GM12891 (cell line): ENCODE measurements at regions not wholly inside any gene's neighbourhood (a gene's known extent, or its start where the extent isn't known, plus 50 kb on each side); places are given as distances from the start of the nearest gene placed in this dataset.

Experiments
- DNase-seq: peaks from one replicate; pipeline ENCODE4 v3.0.0; 2011; ENCODE audit warnings: low spot score; ENCODE audit not compliant: insufficient read length
- FAIRE-seq: peaks from 2 replicates; lab custom pipeline; 2011; peaks lifted over from hg19 to GRCh38; lab: Jason Lieb, UNC
- PAX5 ChIP-seq: IDR thresholded peaks from 2 replicates; pipeline ENCODE4 v1.6.1; 2011; ENCODE audit warnings: low read length, moderate library complexity, mild to moderate bottlenecking; ENCODE audit not compliant: insufficient read depth, severe bottlenecking
- POLR2A ChIP-seq: IDR thresholded peaks from 2 replicates; pipeline ENCODE4 v1.6.1; 2011; ENCODE audit warnings: low read depth, low read length, control low read depth
- POLR2AphosphoS5 ChIP-seq: IDR thresholded peaks from 2 replicates; pipeline ENCODE4 v1.6.1; 2011; ENCODE audit warnings: low read depth, low read length, control low read depth
- POU2F2 ChIP-seq: IDR thresholded peaks from 2 replicates; pipeline ENCODE4 v1.6.1; 2011; ENCODE audit warnings: low read depth, mild to moderate bottlenecking, control low read depth, low read length, moderate library complexity
- SPI1 ChIP-seq: IDR thresholded peaks from 2 replicates; pipeline ENCODE4 v1.6.1; 2011; ENCODE audit warnings: low read depth, low read length, control low read depth
- TAF1 ChIP-seq: IDR thresholded peaks from 2 replicates; pipeline ENCODE4 v1.6.1; 2011; ENCODE audit warnings: low read depth, low read length, control low read depth

GRCh38 chr2:19607931-19608771 is 249.7 kb upstream of the OSR1 start:
- TF ChIP-seq POLR2A (no peak), POU2F2 (no peak), TAF1 (no peak), PAX5 (no peak), POLR2AphosphoS5 (no peak), SPI1 (no peak)
- DNase-seq (no peak), FAIRE-seq (no peak)

- DNase-seq (no peak), FAIRE-seq (no peak)
- TF ChIP-seq POLR2AphosphoS5: no peak
- TF ChIP-seq POU2F2: no peak
- no peak for TF ChIP-seq SPI1
- no peak for TF ChIP-seq POLR2A
- TF ChIP-seq PAX5: no peak
- no peak for TF ChIP-seq TAF1
Measured at GRCh38 chr2:19607400-19607799, 249.0 kb upstream of the OSR1 start.

- TF ChIP-seq PAX5: no peak
- TF ChIP-seq TAF1: no peak
- DNase-seq (no peak), FAIRE-seq (no peak)
Measured at GRCh38 chr2:19600982-19601381, 242.6 kb upstream of the OSR1 start.

GRCh38 chr2:19600506-19600905 is 242.1 kb upstream of the OSR1 start:
- FAIRE-seq (no peak), DNase-seq (no peak)
- TF ChIP-seq TAF1: no peak
- TF ChIP-seq POLR2AphosphoS5: no peak
- TF ChIP-seq POLR2A: no peak
- no peak for TF ChIP-seq POU2F2
- TF ChIP-seq SPI1: no peak
- TF ChIP-seq PAX5: no peak

GRCh38 chr2:19598971-19599370 is 240.5 kb upstream of the OSR1 start:
- TF ChIP-seq POU2F2 (no peak), PAX5 (no peak), POLR2A (no peak), TAF1 (no peak), POLR2AphosphoS5 (no peak), SPI1 (no peak)
- no peak for DNase-seq

GRCh38 chr2:19592197-19592596 is 233.8 kb upstream of the OSR1 start:
- TF ChIP-seq POU2F2: no peak
- no peak for TF ChIP-seq SPI1
- TF ChIP-seq POLR2AphosphoS5: no peak
- no peak for TF ChIP-seq PAX5
- no peak for TF ChIP-seq POLR2A
- TF ChIP-seq TAF1: no peak
- FAIRE-seq: no peak
- DNase-seq: no peak

More at GRCh38 chr2:19598971-19599370, 240.5 kb upstream of the OSR1 start:
- FAIRE-seq: no peak

- FAIRE-seq (no peak), DNase-seq (no peak)
- no peak for TF ChIP-seq POLR2A
- TF ChIP-seq SPI1: no peak
- no peak for TF ChIP-seq POLR2AphosphoS5
- no peak for TF ChIP-seq PAX5
Measured at GRCh38 chr2:19589791-19590190, 231.4 kb upstream of the OSR1 start.

GRCh38 chr2:19580830-19581229 is 222.4 kb upstream of the OSR1 start:
- no peak for TF ChIP-seq POLR2A
- TF ChIP-seq SPI1: no peak
- TF ChIP-seq POU2F2: no peak
- no peak for TF ChIP-seq POLR2AphosphoS5
- TF ChIP-seq PAX5: no peak
- no peak for TF ChIP-seq TAF1
- DNase-seq (no peak), FAIRE-seq (no peak)

- TF ChIP-seq SPI1 (no peak), PAX5 (no peak), POU2F2 (no peak), POLR2A (no peak), POLR2AphosphoS5 (no peak), TAF1 (no peak)
Measured at GRCh38 chr2:19580264-19580663, 221.8 kb upstream of the OSR1 start.

GRCh38 chr2:19579461-19579860 is 221.0 kb upstream of the OSR1 start:
- DNase-seq: no peak
- no peak for FAIRE-seq
- no peak for TF ChIP-seq POLR2AphosphoS5

More at GRCh38 chr2:19580264-19580663, 221.8 kb upstream of the OSR1 start:
- no peak for DNase-seq
- FAIRE-seq: no peak
